GM12875 (cell line): ENCODE measurements at regions not wholly inside any gene's neighbourhood (a gene's known extent, or its start where the extent isn't known, plus 50 kb on each side); places are given as distances from the start of the nearest gene placed in this dataset.

Experiments
- H3K4me3 ChIP-seq: one replicate; pipeline ENCODE4 v1.5.1; 2011; ENCODE audit warnings: low read depth, low read length, control low read depth
- TF ChIP-seq, protein P1 (sequence below): IDR thresholded peaks from 2 replicates; pipeline ENCODE4 v1.5.1; 2011; ENCODE audit warnings: low read depth, mild to moderate bottlenecking, control low read depth, inconsistent platforms, low read length, moderate library complexity, borderline replicate concordance; ENCODE audit not compliant: insufficient read depth

DNA sequence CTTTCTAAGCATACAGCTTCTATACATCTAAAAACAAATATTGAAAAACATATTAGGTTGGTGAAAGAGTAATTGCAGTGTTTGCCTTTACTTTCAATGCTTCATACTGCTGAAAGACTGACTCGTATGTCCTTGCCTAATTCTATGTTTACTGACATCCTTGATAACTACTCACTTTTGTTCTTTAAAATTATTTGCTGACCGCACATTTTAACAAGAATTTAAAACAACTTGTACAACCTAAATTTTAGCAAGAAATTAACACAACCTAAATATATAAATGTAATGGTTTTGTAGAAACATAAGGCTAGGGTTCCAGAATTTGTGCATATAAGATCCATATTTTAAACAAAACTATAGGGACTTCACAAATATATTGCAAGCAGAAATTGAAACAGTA, 640.2 kb upstream of the MMS22L start:
- TF ChIP-seq, protein P1, sequence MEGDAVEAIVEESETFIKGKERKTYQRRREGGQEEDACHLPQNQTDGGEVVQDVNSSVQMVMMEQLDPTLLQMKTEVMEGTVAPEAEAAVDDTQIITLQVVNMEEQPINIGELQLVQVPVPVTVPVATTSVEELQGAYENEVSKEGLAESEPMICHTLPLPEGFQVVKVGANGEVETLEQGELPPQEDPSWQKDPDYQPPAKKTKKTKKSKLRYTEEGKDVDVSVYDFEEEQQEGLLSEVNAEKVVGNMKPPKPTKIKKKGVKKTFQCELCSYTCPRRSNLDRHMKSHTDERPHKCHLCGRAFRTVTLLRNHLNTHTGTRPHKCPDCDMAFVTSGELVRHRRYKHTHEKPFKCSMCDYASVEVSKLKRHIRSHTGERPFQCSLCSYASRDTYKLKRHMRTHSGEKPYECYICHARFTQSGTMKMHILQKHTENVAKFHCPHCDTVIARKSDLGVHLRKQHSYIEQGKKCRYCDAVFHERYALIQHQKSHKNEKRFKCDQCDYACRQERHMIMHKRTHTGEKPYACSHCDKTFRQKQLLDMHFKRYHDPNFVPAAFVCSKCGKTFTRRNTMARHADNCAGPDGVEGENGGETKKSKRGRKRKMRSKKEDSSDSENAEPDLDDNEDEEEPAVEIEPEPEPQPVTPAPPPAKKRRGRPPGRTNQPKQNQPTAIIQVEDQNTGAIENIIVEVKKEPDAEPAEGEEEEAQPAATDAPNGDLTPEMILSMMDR, result no peak
- H3K4me3 ChIP-seq, result no peak overlapping the region

GRCh38 chr6:97925504-97925903, 642.5 kb upstream of the MMS22L start:
- H3K4me3 ChIP-seq, result no peak overlapping the region
- TF ChIP-seq, protein P1, result no peak

- TF ChIP-seq, protein P1, result no peak
- H3K4me3 ChIP-seq, result no peak overlapping the region
Measured at GRCh38 chr6:97939440-97940168, 656.6 kb upstream of the MMS22L start.

DNA sequence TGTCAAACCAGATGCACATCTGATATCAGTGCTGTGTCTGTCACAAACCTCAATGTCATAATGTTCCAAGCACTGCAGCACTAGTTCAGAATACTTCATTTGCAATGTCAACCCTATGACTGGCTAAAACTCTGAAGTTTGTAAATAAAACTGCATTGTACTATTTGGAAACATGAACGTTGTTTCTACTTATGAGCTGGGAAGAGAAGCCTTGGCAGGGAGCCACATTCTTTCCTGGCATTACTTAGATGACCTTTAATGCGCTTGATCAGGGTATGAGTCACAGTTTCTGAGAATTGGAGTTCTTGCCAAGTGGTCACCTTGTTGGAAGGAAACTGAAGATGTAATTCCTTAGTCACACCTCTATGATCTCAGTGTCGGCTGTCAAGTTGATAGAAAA, 664.8 kb upstream of the MMS22L start:
- TF ChIP-seq, protein P1, result no peak
- H3K4me3 ChIP-seq, result no peak overlapping the region

GRCh38 chr6:97958134-97958533, 675.1 kb upstream of the MMS22L start:
- no peak overlapping the region for H3K4me3 ChIP-seq
- TF ChIP-seq, protein P1, result no peak

DNA sequence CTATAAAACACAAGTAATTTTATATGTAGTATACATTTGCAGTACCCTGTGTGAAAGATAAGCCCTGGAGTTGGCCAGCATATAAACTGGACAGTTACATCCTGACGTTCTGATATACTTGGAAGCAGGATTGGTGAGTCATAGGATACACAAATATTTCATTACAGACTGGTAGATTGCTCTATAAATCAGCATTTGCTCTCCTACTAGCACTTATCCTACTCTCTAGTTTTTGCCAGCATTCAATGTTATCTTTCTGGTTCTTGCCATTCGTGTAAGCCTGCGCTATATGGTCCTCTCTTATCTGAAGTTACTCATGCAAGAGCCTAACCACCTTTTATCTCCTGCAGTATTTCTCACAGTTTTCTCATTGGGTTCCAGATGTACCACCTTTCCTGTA, 680.2 kb upstream of the MMS22L start:
- TF ChIP-seq, protein P1, result no peak
- no peak overlapping the region for H3K4me3 ChIP-seq

DNA sequence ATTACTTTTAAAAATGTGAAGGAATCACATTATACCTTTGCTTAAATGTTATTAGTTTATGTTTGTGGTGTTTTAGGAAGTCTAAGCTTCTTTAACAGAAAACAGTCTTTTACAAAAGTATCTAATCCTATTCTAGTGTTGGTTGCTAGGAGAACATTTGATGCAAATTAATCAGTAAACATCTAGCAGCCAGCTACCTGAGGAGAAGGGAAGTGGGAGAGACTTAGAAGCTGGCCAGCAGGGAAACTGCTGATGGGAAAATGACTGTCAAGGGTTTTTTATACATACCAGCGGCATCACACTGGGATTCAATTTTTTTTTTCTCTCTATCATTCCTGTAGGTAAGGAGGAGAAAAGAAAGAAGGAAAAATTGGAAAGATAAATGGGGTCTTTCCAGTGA, 686.0 kb upstream of the MMS22L start:
- H3K4me3 ChIP-seq, result no peak overlapping the region
- TF ChIP-seq, protein P1, result no peak
